Stimulated activated memory B cell treated with anti-CD40 and anti-IgM and Interleukin-4, amounts not matched to agents 10 μg/mL and 1 μg/mL and 100 μg/mL, for 72 hours (primary cell): ENCODE measurements at regions not wholly inside any gene's neighbourhood (a gene's known extent, or its start where the extent isn't known, plus 50 kb on each side); places are given as distances from the start of the nearest gene placed in this dataset.

Experiments
- ATAC-seq: fragments of 150-1000 bp; cut with Tn5 transposase; 2 replicates; pipeline ENCODE4 v1.10.0; 2021
- H3K27ac Mint-ChIP-seq: one replicate; pipeline ENCODE4 v1.8.0; 2022; ENCODE audit warnings: mild to moderate bottlenecking, mixed read lengths
- H3K27me3 Mint-ChIP-seq: one replicate; pipeline ENCODE4 v1.8.0; 2022; ENCODE audit warnings: mixed read lengths
- H3K36me3 Mint-ChIP-seq: one replicate; pipeline ENCODE4 v1.8.0; 2022; ENCODE audit warnings: mixed read lengths
- H3K4me1 Mint-ChIP-seq: one replicate; pipeline ENCODE4 v1.8.0; 2022; ENCODE audit warnings: mixed read lengths
- H3K4me3 Mint-ChIP-seq: one replicate; pipeline ENCODE4 v1.8.0; 2022; ENCODE audit warnings: mild to moderate bottlenecking, moderate library complexity, mixed read lengths
- H3K9me3 Mint-ChIP-seq: one replicate; pipeline ENCODE4 v1.8.0; 2022; ENCODE audit warnings: mixed read lengths

DNA sequence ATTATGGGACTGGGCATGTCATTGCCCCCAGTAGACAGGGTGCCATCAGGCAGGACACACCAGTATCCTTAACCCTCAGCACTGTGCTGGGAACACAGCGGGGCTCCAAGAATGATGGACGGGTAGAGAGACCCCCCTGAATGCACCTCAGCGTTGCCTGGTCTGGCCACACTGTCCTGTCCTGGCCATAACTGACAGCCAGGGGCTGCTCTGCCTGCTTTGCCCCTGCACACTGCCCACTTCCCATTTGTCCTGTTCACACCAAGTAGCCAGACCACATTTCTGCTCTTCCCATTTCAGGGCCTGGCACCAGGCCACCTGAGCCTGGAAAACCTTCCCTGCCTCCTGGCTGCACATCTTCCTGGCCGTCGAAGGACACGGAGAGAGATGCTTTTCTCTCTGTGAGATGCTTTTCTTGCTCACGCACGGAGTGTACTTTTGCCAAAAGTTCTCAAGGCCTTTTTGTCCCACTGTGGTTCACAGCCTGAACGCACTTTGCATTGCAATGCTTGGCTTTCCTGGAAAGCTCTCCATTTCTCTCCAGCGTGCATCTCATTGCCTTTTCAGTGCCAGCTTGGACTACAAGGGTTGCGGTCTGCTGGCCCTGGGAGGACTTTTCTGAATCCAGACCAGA, 131.0 kb upstream of the EEPD1 start:
- no peaks in the 10 kb centered on the region for H3K36me3 Mint-ChIP-seq
- H3K27ac Mint-ChIP-seq, result no peak overlapping the region
- ATAC-seq, result no peak
- H3K27me3 Mint-ChIP-seq, result peaks cover 5% of the 10 kb centered on the region
- no peak overlapping the region for H3K4me3 Mint-ChIP-seq
- H3K4me1 Mint-ChIP-seq, result no peaks in the 10 kb centered on the region
- H3K9me3 Mint-ChIP-seq, result no peaks in the 10 kb centered on the region

DNA sequence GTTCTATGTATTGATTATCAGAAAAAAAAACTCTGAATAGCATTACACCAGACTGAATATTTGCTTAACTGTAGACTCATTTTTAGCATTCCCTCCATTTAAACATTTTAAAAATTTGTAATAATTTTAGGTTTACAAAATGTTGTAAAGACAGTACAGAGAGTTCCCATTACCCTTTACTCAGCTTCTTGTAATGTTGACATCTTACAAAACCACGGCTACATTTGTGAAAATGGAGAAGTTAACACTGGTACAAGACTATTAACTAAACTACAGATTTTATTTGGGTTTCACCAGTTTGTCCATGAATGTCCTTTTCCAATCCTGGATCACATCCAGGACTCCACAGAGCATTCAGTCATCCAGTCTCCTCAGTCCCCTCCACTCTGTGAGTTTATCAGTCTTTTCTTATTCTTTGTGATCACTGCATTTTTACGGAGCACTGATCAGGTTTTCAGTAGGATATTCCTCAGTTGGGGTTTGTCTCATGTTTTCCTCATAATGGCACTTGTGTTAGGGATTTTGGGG, 130.0 kb upstream of the EEPD1 start:
- Mint-ChIP-seq H3K27me3 (peaks cover 9% of the 10 kb centered on the region), H3K4me3 (no peak overlapping the region), H3K27ac (no peak overlapping the region), H3K9me3 (no peaks in the 10 kb centered on the region), H3K36me3 (no peaks in the 10 kb centered on the region), H3K4me1 (no peaks in the 10 kb centered on the region)
- no peak for ATAC-seq

DNA sequence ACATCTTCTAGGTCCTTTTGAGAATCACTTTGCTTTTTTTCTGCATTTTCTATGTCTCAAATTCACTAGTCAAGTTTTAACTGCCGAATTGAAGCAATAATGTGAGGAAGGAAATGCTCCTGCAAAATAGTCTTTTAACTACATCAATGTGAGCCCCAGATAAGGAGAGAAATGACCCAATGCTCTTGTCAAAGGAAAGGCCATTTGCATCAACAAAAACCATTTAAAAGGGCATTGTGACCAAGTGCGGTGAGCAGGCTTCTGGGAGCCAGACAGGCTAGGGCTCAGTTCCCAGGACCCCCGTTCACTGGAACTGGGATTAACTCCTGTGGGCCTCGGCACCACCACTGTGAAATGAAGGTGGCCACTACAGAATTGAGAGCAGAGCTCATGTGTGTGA, 127.9 kb upstream of the EEPD1 start:
- Mint-ChIP-seq H3K4me1 (no peaks in the 10 kb centered on the region), H3K27me3 (peaks cover 16% of the 10 kb centered on the region), H3K36me3 (no peaks in the 10 kb centered on the region), H3K27ac (no peak overlapping the region), H3K4me3 (no peak overlapping the region), H3K9me3 (no peaks in the 10 kb centered on the region)
- no peak for ATAC-seq

DNA sequence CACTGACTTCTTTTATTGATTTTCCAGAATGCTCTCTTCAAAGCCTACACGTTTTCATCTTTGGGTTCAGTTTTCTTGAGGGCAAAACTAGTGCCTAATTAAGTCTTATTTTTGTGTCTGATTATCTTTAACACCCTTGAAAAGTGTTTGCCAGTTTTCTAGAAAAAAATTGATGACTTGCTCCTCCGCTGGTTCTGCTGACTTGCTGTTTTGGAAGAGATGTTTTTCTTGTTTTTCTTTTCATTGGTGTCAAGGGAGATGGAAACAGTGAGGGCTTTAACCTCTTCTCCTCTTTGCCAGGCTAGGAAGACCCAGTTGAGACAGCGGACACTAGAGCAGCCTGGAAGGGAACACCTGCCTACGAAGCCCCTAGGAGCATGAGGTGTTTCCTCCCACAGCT, 123.7 kb upstream of the EEPD1 start:
- H3K9me3 Mint-ChIP-seq, result peaks cover 3% of the 10 kb centered on the region
- H3K27me3 Mint-ChIP-seq, result peaks cover 51% of the 10 kb centered on the region
- no peak overlapping the region for H3K27ac Mint-ChIP-seq
- no peaks in the 10 kb centered on the region for H3K36me3 Mint-ChIP-seq
- H3K4me1 Mint-ChIP-seq, result no peaks in the 10 kb centered on the region
- ATAC-seq, result no peak
- H3K4me3 Mint-ChIP-seq, result no peak overlapping the region

DNA sequence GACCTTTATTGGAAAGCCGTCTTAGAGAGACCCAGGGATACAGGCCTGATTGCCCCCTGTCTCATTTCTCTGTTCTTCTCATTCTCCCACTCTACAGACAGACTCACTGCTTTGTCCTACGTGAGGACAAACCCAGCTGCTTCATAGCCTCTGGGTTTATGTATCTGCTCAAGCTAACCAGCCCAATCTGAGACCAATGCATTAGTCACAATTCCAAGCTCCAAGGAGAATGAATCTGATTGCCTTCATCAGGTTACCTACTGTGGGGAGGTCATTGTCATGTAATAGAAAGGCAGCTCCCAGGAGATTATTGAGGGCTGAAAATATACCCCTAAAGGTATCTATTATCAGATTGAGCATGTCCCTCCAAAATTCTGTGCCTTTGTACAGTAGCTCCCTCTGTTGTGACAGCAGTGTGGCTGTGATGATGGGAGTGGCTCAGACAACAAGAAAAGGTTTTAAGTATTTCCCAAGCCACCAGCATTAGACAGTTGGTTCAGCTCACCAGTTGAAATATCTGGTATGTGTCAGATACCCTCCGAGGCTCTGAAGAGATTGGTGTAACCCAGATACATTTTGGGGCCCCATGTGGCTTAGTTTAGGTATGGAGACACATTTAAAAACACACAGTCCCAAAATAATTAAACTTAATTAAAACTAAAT, 123.1 kb upstream of the EEPD1 start:
- no peaks in the 10 kb centered on the region for H3K36me3 Mint-ChIP-seq

DNA sequence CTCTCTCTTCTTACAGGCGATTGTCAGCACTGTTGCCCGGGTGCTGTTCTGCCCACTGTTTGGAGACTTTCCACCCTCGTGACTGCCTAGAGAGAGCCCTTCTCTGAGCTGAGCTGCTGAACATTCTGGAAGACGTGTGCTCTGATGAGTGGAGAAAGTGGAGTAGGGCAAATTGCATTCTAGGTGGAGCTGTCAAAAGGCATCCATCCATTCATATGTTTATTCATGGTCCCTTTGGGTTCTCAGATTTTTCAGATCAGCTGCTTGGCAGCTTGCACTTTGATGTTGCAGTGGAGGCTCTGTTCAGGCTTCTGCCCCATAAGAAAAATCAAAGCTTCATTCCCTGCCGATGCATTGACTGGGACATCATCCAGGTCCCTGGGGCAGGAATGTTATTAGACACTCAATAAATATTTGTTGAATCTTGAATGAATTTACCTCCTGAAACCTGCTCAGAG, 120.7 kb upstream of the EEPD1 start:
- H3K27ac Mint-ChIP-seq, result no peak overlapping the region
- H3K4me1 Mint-ChIP-seq, result no peaks in the 10 kb centered on the region
- peaks cover 3% of the 10 kb centered on the region for H3K9me3 Mint-ChIP-seq
- H3K4me3 Mint-ChIP-seq, result no peak overlapping the region
- peaks cover 71% of the 10 kb centered on the region for H3K27me3 Mint-ChIP-seq
- no peak for ATAC-seq
- no peaks in the 10 kb centered on the region for H3K36me3 Mint-ChIP-seq

More for the DNA sequence above, 123.1 kb upstream of the EEPD1 start:
- H3K27me3 Mint-ChIP-seq, result peaks cover 57% of the 10 kb centered on the region
- no peak for ATAC-seq
- H3K4me3 Mint-ChIP-seq, result no peak overlapping the region
- no peak overlapping the region for H3K27ac Mint-ChIP-seq
- H3K9me3 Mint-ChIP-seq, result peaks cover 3% of the 10 kb centered on the region
- H3K4me1 Mint-ChIP-seq, result no peaks in the 10 kb centered on the region

DNA sequence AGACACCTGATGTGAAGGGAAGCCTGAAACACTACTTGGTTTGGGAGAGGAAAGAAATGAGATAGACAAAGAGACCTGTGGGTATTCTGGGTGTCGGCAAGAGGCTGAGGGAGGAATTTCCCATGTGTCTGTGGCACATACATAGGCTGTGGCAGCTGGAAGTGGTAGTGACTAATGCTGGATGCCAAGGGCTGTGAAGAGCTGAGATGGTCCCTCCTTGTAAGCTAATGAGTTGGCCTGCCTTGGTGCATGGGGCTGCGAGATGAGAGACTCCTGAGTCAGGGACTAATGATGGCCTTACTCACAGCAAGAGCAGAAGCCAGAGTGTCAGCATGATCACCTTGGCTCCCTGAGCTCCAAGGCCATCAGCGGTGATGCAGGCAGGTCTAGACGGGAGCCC, 119.0 kb upstream of the EEPD1 start:
- ATAC-seq, result no peak
- Mint-ChIP-seq H3K9me3 (peaks cover 3% of the 10 kb centered on the region), H3K4me3 (no peak overlapping the region), H3K27ac (no peak overlapping the region), H3K27me3 (peaks cover 58% of the 10 kb centered on the region), H3K4me1 (no peaks in the 10 kb centered on the region), H3K36me3 (no peaks in the 10 kb centered on the region)

DNA sequence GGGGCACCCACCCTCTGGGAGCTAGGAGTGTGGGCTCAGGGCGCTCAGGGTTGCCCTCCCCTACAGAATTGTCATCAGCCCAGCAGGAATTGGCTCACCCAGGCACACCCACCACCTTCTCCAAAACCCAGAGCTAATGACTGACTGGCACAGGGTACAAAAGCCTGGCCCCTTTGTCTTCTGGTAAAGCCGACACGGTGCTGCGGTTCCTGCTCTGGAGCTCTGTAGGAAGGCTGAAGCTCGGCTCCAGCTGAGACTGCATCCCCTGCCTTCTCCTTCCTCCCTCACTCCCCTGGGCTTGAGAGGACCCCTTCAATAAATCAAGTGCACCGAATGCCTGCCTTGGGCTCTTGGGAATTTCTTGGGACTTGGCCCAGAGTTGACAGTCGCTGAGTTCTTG, 117.9 kb upstream of the EEPD1 start:
- peaks cover 3% of the 10 kb centered on the region for H3K9me3 Mint-ChIP-seq
- no peak overlapping the region for H3K4me3 Mint-ChIP-seq
- H3K4me1 Mint-ChIP-seq, result no peaks in the 10 kb centered on the region
- peaks cover 68% of the 10 kb centered on the region for H3K27me3 Mint-ChIP-seq
- ATAC-seq, result peak; percentile 9
- no peaks in the 10 kb centered on the region for H3K36me3 Mint-ChIP-seq
- no peak overlapping the region for H3K27ac Mint-ChIP-seq

DNA sequence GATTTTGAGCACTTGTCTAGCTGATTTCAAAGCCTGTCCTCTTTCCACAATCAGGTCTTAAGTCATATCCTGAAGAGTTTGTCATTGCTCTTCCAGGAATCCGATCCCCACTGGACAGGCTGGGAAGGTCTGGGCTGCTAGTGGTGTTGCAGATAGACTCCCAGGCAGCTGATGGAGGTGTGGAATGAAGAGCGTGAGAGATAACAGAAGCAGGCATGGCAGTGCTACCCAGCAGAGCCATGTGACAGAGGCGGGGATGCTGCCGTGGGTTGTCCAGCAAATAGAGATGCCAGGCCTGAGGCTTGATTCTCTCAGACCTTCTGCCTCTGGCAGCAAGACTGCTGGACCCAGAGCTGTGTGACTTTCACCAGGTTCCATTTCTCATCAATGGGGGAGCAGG, 116.5 kb upstream of the EEPD1 start:
- H3K4me3 Mint-ChIP-seq, result no peak overlapping the region

DNA sequence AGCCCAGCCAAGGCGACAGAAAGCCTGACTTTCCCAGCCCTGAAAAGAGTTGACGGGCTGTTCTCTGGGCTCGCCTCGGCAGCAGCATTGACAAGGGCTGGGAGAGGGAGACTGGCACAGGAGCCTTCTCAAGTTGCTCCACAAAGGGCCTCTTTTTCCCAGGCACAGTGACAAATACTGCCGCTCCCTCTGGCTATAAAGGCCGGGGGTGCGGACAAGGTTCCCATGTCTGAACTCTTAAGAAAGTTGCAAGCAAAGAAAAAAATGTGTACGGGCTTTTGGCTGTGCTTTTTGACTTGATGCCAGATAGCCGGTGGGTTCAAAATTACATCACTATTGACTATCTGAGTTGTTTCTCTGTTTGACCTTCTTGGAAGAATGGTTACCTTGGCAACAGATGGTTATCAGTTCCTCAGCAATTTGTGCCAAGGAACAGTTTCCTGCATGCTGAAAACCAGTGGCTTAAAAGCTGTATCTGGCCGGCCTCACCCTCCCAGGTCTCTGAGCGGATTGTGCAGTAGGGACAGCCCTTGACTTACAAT, 115.9 kb upstream of the EEPD1 start:
- H3K27me3 Mint-ChIP-seq, result peaks cover 54% of the 10 kb centered on the region

More for the DNA sequence above, 116.5 kb upstream of the EEPD1 start:
- peaks cover 3% of the 10 kb centered on the region for H3K9me3 Mint-ChIP-seq
- no peaks in the 10 kb centered on the region for H3K4me1 Mint-ChIP-seq
- no peak overlapping the region for H3K27ac Mint-ChIP-seq
- peaks cover 57% of the 10 kb centered on the region for H3K27me3 Mint-ChIP-seq
- ATAC-seq, result no peak
- H3K36me3 Mint-ChIP-seq, result no peaks in the 10 kb centered on the region

DNA sequence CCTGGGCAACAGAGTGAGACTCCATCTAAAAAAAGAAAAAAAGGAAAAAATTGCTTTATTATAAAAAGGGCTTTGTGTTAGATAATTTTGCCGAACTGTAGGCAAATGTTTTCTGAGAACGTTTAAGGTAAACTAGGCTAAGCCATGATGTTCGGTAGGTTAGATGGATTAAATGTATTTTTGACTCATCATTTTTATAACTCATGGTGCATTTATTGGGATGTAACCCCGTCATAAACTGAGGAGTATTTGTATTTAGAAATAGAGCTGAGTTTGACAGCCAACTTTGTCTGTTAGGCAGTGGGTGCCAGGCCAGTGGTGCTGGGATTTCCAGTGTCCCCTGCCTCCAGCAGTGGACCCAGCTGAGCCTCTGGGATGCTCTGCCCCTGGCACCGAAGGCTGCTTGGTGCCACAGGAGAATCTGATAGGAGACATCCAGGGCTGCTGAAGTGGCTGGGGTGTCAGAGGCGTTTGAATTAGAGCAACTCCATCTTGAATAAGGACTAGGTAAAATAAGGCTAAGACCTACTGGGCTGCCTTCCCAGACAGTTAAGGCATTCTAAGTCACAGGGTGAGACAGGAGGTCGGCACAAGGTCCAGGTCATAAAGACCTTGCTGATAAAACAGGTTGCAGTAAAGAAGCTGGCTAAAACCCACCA, 114.9 kb upstream of the EEPD1 start:
- H3K4me3 Mint-ChIP-seq, result no peak overlapping the region
- H3K9me3 Mint-ChIP-seq, result peaks cover 2% of the 10 kb centered on the region
- H3K4me1 Mint-ChIP-seq, result no peaks in the 10 kb centered on the region
- H3K27me3 Mint-ChIP-seq, result peaks cover 44% of the 10 kb centered on the region
- no peak overlapping the region for H3K27ac Mint-ChIP-seq
- no peak for ATAC-seq
- no peaks in the 10 kb centered on the region for H3K36me3 Mint-ChIP-seq

More for the DNA sequence above, 115.9 kb upstream of the EEPD1 start:
- H3K4me1 Mint-ChIP-seq, result no peaks in the 10 kb centered on the region
- H3K36me3 Mint-ChIP-seq, result no peaks in the 10 kb centered on the region
- H3K4me3 Mint-ChIP-seq, result no peak overlapping the region
- no peak for ATAC-seq
- H3K9me3 Mint-ChIP-seq, result peaks cover 3% of the 10 kb centered on the region
- H3K27ac Mint-ChIP-seq, result no peak overlapping the region

DNA sequence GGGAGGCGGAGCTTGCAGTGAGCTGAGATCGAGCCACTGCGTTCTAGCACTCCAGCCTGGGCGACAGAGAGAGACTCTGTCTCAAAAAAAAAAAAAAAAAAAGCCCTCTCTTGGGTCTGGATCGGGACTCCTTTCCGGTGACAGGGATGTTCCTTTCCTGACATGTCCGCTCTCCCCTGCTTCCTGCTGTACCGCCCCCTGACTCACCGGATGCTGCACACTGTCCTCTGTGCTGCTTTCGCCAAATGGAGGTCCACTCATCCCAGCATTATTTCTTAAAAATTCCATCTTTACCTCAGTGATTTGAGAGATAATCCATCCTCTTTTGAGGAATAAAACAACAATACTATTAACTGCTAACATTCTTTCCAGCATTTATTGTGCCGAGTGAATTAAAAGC, 113.8 kb upstream of the EEPD1 start:
- Mint-ChIP-seq H3K27ac (no peak overlapping the region), H3K4me1 (no peaks in the 10 kb centered on the region), H3K9me3 (no peaks in the 10 kb centered on the region), H3K27me3 (peaks cover 33% of the 10 kb centered on the region), H3K36me3 (no peaks in the 10 kb centered on the region), H3K4me3 (no peak overlapping the region)
- ATAC-seq, result no peak

DNA sequence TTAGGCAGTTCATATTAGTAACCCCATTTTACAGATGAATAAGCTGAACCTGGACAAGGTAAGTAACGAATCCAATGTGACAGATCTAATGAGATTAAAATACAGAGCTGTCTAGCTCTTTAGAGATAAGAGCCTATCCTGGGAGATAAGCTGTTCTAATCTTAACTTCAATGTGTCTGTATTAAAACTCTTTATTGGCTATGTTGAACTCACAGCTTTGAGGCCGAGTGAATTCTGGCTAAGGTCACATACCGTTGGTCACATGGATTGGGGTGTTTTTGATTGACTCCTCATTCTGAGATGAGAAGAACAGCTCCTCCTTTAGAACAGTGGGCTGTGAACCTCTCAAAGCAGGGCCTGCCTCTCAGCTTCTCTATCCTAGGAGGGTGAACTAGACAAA, 113.4 kb upstream of the EEPD1 start:
- Mint-ChIP-seq H3K27ac (no peak overlapping the region), H3K4me3 (no peak overlapping the region), H3K36me3 (no peaks in the 10 kb centered on the region), H3K4me1 (no peaks in the 10 kb centered on the region), H3K9me3 (no peaks in the 10 kb centered on the region), H3K27me3 (peaks cover 29% of the 10 kb centered on the region)
- ATAC-seq, result no peak

DNA sequence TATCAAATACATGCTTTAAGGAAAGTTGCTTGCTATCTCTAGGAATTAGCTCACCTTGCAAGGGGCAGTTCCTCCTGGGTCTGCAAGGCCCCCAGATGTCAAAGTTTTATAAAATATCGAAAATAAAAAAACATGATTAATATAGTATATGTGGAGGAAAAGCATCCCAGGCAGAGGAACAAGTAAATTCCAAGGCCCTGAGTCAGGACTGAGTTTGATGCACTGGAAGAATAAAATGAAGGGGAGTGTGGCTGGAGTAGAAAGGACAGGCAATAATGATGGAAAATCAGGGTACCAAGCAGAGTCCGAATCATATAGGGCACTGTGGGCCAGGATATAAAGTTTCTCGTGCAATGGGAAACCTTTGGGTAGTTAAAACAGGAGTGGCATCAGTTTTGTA, 112.4 kb upstream of the EEPD1 start:
- Mint-ChIP-seq H3K9me3 (no peaks in the 10 kb centered on the region), H3K4me3 (no peak overlapping the region), H3K36me3 (no peaks in the 10 kb centered on the region), H3K27ac (no peak overlapping the region), H3K27me3 (peaks cover 20% of the 10 kb centered on the region), H3K4me1 (no peaks in the 10 kb centered on the region)
- no peak for ATAC-seq

DNA sequence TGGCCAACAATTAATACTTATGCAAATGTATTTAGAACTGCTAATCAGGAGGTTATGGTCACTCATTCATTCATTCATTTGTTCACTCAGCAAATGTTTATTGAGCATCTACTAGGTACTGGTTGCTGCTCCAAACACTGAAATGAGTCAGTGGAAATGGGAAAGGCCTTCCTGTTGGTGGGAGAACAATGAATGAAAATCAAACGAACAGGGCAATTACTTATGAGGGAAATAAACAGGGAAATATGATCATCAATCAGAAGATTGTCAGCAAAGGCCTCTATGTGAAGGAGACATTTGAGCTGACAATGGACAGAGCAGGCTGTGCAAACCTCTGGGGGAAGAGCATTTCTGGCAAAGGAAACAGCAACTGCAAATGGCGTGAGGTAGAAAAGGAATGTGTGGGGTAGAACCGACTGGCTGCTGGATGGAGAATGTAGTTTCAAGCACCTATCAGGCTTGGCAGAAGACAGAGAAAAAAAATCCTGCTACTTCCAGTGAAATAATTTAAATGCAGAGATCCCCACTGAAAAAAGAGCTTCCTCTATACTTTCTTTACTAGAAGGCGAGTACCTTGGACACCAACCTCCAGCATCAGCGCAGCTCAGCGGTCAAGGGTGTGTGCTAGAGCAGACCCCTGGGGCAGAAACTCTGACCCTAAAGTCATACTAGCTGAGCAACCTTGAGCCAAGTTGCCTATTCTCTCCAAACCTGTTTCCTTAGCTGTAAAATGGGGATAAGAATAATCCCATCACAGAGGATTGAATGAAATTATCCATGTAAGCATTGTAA, 108.8 kb upstream of the EEPD1 start:
- Mint-ChIP-seq H3K4me1 (no peaks in the 10 kb centered on the region), H3K27ac (no peak overlapping the region), H3K9me3 (no peaks in the 10 kb centered on the region), H3K36me3 (no peaks in the 10 kb centered on the region), H3K4me3 (no peak overlapping the region), H3K27me3 (peaks cover 7% of the 10 kb centered on the region)
- ATAC-seq, result no peak
